ENCODE measurements at regions not wholly inside any gene's neighbourhood (a gene's known extent, or its start where the extent isn't known, plus 50 kb on each side); places are given as distances from the start of the nearest gene placed in this dataset.

DNA sequence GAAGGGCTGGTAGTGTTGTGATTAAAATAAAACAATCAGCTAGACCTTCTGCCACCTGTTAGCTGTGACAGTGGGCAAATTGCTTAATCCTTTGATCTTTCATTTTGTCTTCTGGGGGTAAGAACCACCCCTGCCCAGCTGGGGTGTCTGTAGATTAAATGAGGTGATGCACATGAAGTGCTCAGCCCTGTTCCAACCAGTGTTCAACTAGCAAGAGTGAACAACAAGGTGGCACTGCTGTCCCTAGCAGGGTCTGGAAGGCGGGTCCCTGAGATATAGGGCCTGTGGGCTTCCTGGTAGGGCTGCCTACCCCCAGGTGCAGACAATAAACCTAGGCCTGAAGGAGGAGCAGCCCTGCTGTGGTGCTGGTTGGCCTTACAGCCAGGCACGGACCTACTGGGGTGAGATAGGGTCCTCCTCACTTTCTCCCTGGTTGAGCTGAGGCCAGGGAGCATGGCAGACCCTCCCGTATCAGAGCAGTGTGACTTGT is 60.6 kb downstream of the ARL6IP4 start:
- H3K36me3 ChIP-seq (ENCODE audit: low read depth, missing control alignments): no peaks in the 10 kb centered on the region
- H3K4me3 ChIP-seq: no peak overlapping the region
- WGBS, 2 donors: 73 to 86% methylated on average over 2 of the region's 3 CpGs
- DNase-seq: no peak
- H3K27me3 ChIP-seq: no peaks in the 10 kb centered on the region
- peaks cover 28% of the 10 kb centered on the region for H3K4me1 ChIP-seq
- intact Hi-C loops (cut with DNase I; ENCODE audit: low total_unique reads): loop anchor here (10.0 kb wide), 2 partner anchors 104 to 194 kb away; partner anchors contain the start of genes MPHOSPH9 and MTRFR
- no peak overlapping the region for H3K27ac ChIP-seq
- no peaks in the 10 kb centered on the region for H3K9me3 ChIP-seq
- TF ChIP-seq POLR2A (IDR thresholded peaks at IDR 0.05): no peak
- TF ChIP-seq, protein P1, sequence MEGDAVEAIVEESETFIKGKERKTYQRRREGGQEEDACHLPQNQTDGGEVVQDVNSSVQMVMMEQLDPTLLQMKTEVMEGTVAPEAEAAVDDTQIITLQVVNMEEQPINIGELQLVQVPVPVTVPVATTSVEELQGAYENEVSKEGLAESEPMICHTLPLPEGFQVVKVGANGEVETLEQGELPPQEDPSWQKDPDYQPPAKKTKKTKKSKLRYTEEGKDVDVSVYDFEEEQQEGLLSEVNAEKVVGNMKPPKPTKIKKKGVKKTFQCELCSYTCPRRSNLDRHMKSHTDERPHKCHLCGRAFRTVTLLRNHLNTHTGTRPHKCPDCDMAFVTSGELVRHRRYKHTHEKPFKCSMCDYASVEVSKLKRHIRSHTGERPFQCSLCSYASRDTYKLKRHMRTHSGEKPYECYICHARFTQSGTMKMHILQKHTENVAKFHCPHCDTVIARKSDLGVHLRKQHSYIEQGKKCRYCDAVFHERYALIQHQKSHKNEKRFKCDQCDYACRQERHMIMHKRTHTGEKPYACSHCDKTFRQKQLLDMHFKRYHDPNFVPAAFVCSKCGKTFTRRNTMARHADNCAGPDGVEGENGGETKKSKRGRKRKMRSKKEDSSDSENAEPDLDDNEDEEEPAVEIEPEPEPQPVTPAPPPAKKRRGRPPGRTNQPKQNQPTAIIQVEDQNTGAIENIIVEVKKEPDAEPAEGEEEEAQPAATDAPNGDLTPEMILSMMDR (IDR thresholded peaks at IDR 0.05): no peak

DNA sequence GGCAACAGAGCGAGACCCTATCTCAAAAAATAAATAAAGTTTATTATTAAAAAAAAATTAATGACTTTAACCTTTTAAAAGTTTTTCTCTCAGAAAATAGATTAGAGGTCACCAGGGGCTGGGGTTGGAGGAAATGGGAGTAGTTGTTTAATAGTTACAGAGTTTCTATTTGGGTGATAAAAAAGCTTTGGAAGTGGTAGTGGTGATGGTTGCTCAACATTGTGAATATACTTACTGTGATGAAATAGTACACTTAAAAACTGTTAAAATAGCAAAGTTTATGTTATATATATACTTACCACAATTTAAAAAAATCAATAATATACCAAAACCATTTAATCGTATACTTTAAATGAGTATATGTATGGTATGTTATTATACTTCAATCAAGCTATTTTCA is 59.6 kb downstream of the ARL6IP4 start:
- TF ChIP-seq, protein P1 (IDR thresholded peaks at IDR 0.05): no peak
- TF ChIP-seq POLR2A (IDR thresholded peaks at IDR 0.05): no peak
- no peaks in the 10 kb centered on the region for H3K27me3 ChIP-seq
- H3K27ac ChIP-seq: no peak overlapping the region
- DNase-seq: no peak
- intact Hi-C loops (cut with DNase I; ENCODE audit: low total_unique reads): loop anchor here (10.0 kb wide), 2 partner anchors 105 to 195 kb away; partner anchors contain the start of genes MPHOSPH9 and MTRFR
- WGBS, 2 donors: 81 to 87% methylated on average over 2 of the region's 2 CpGs
- no peaks in the 10 kb centered on the region for H3K9me3 ChIP-seq
- H3K36me3 ChIP-seq (ENCODE audit: low read depth, missing control alignments): no peaks in the 10 kb centered on the region
- peaks cover 21% of the 10 kb centered on the region for H3K4me1 ChIP-seq
- H3K4me3 ChIP-seq: no peak overlapping the region

DNA sequence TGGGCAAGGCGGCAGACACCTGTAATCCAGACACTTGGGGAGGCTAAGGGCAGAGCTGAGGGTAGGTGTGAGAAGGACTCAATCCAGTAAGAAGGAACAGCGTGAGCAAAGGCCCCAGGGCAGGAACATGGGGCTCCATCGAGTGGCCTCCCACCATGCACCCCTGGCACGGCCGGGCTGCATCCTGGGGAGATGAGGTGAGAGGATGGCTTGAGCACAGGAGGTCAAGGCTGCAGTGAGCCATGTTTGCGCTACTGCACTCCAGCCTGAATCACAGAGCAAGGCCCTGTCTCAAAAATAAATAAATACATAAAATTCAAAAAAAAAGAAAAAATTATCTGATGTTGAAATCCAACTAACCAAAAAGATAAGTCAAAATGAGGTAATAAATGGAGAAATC is 58.5 kb downstream of the ARL6IP4 start:
- Histone ChIP-seq H3K27ac (no peak overlapping the region), H3K27me3 (no peaks in the 10 kb centered on the region), H3K4me1 (peaks cover 14% of the 10 kb centered on the region), H3K9me3 (no peaks in the 10 kb centered on the region), H3K4me3 (no peak overlapping the region), H3K36me3 (ENCODE audit: low read depth, missing control alignments) (no peaks in the 10 kb centered on the region)
- WGBS, 2 donors: 77 to 93% methylated on average over 6 of the region's 6 CpGs
- intact Hi-C loops (cut with DNase I; ENCODE audit: low total_unique reads): no loop called here
- TF ChIP-seq, protein P1 (IDR thresholded peaks at IDR 0.05): no peak
- TF ChIP-seq POLR2A (IDR thresholded peaks at IDR 0.05): no peak
- DNase-seq: no peak

DNA sequence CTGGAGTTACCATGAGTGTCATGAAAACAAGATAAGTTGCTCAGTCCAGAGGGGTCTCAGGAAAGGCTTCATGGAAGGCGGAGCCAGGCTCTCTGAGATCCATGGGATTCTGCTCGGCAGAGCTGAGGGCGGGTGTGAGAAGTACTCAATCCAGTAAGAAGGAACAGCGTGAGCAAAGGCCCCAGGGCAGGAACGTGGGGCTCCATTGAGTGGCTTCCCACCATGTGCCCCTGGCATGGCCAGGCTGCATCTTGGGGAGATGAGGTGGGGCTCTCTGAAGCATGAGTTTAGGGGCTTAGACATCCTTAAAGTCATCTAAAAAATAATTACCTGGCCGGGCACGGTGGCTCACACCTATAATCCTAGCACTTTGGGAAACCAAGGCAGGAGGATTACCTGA is 58.0 kb downstream of the ARL6IP4 start:
- WGBS, 2 donors: 92 to 100% methylated on average over 2 to 7 of the region's 7 CpGs
- intact Hi-C loops (cut with DNase I; ENCODE audit: low total_unique reads): no loop called here
- Histone ChIP-seq H3K27ac (no peak overlapping the region), H3K4me1 (peaks cover 10% of the 10 kb centered on the region), H3K36me3 (ENCODE audit: low read depth, missing control alignments) (no peaks in the 10 kb centered on the region), H3K27me3 (no peaks in the 10 kb centered on the region), H3K4me3 (no peak overlapping the region), H3K9me3 (no peaks in the 10 kb centered on the region)
- no peak for TF ChIP-seq POLR2A (IDR thresholded peaks at IDR 0.05)
- no peak for DNase-seq

DNA sequence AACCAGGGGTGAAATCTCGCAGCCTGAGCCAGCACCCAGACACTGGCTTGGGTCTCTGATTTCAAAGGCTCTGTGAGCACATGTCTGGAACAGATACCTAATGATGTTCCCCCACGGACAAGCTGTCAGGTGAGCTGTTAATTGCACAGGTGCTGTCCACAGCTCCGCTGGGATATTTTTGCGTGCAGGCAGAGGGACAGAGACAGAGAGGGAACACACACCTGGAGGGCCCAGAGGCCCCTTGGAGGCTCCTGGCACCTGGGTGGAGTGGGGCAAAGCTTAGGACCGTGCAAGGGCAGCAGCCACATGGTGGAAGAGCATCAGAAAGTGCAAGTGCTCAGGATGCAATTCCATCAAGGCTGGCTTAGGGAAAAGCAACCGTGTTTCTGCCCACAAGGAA is 57.3 kb downstream of the ARL6IP4 start:
- Histone ChIP-seq H3K9me3 (no peaks in the 10 kb centered on the region), H3K27ac (no peak overlapping the region), H3K36me3 (ENCODE audit: low read depth, missing control alignments) (no peaks in the 10 kb centered on the region), H3K4me1 (peaks cover 3% of the 10 kb centered on the region), H3K27me3 (no peaks in the 10 kb centered on the region), H3K4me3 (no peak overlapping the region)
- intact Hi-C loops (cut with DNase I; ENCODE audit: low total_unique reads): no loop called here
- TF ChIP-seq, protein P1 (IDR thresholded peaks at IDR 0.05): no peak
- TF ChIP-seq POLR2A (IDR thresholded peaks at IDR 0.05): no peak
- 90 to 93% methylated on average over 6 of the region's 6 CpGs for WGBS, 2 donors
- DNase-seq: no peak
